GM10248 (cell line): ENCODE measurements at regions not wholly inside any gene's neighbourhood (a gene's known extent, or its start where the extent isn't known, plus 50 kb on each side); places are given as distances from the start of the nearest gene placed in this dataset.
"Not testable (repeated sequence)": the region's sequence is repeated elsewhere in the genome, so short reads cannot be mapped to it uniquely, and the experiment has no call there.

Experiments
- CTCF ChIA-PET: fragments of 300-600 bp; sonication (Branson Sonifier 250); formaldehyde crosslinking; extraction: SDS; loops from one replicate; lab custom pipeline; 2021; ENCODE audit warnings: antibody characterized with exemption; lab: Yijun Ruan, JAX
- POLR2A ChIA-PET: fragments of 350-650 bp; sonication (Branson Sonifier 250); formaldehyde crosslinking; extraction: SDS; loops from one replicate; lab custom pipeline; 2020; ENCODE audit warnings: antibody characterized with exemption; lab: Yijun Ruan, JAX
- DNase-seq: peaks from one replicate; pipeline ENCODE4 v3.0.0; 2012; ENCODE audit errors: extremely low spot score
- CTCF ChIP-seq: IDR thresholded peaks from 2 replicates; pipeline ENCODE4 v1.5.1; 2012; ENCODE audit warnings: mild to moderate bottlenecking, low read depth; ENCODE audit errors: extremely low read depth, missing control alignments, control extremely low read depth

GRCh38 chr1:117714546-117714945 lies 108.7 kb downstream of the TENT5C start:
- CTCF ChIA-PET = interaction anchor here (1.0 to 2.1 kb wide), 2 partner anchors 40 to 181 kb away, joined by 3 to 6 read pairs; no protein-coding TSS in a partner anchor
- TF ChIP-seq CTCF = no peak
- no peak for DNase-seq
- POLR2A ChIA-PET = no interaction called here

DNA sequence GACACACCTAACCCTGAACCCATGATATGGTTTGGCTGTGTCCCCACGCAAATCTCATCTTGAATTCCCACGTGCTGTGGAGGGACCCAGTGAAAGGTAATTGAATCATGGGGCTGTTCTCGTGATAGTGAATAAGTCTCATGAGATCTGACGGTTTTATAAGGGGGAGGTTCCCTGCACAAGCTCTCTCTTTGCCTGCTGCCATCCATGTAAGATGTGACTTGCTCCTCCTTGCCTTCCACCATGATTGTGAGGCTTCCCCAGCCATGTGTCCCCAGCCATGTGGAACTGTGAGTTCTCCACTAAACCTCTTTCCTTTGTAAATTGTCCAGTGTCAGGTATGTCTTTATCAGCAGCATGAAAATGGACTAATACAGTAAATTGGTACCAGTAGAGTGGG lies 110.2 kb downstream of the TENT5C start:
- DNase-seq, POLR2A ChIA-PET: not testable (repeated sequence)
- CTCF ChIA-PET = interaction anchor here (2.1 kb wide), 1 partner anchor 180 kb away, joined by 6 read pairs; no protein-coding TSS in a partner anchor

- CTCF ChIA-PET, POLR2A ChIA-PET, DNase-seq: not testable (repeated sequence)
Observed at GRCh38 chr1:117717980-117718379, 112.1 kb downstream of the TENT5C start.

DNA sequence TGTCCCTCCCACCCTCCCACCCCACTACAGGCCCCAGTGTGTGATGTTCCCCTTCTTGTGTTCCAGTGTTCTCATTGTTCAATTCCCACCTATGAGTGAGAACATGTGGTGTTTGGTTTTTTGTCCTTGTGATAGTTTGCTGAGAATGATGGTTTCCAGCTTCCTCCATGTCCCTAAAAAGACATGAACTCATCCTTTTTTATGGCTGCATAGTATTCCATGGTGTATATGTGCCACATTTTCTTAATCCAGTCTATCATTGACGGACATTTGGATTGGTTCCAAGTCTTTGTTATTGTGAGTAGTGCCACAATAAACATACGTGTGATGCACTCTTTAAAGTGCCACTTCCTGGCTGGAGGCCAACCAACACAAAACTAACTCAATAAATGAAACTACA lies 112.7 kb downstream of the TENT5C start:
- CTCF ChIA-PET, DNase-seq, POLR2A ChIA-PET: not testable (repeated sequence)

DNA sequence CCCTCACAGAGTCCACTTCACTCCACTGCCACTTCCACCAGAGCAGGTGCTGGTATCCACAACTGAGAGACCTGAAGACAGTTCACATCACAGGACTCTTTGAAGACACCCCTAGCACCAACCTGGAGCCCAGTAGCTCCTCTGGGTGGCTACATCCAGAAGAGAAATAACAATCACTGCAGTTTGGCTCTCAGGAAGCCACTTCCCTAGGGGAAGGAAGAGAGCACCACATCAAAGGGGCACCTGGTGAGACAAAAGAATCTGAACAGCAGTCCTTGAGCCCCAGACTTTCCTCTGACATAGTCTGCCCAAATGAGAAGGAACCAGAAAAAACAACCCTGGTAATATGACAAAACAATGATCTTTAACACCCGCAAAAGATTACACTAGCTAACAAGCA lies 113.2 kb downstream of the TENT5C start:
- ChIA-PET POLR2A (no interaction called here), CTCF (interaction anchor here (1.2 kb wide), 1 partner anchor 39 kb away, joined by 4 read pairs; no protein-coding TSS in a partner anchor)
- no peak for DNase-seq
- TF ChIP-seq CTCF = no peak

DNA sequence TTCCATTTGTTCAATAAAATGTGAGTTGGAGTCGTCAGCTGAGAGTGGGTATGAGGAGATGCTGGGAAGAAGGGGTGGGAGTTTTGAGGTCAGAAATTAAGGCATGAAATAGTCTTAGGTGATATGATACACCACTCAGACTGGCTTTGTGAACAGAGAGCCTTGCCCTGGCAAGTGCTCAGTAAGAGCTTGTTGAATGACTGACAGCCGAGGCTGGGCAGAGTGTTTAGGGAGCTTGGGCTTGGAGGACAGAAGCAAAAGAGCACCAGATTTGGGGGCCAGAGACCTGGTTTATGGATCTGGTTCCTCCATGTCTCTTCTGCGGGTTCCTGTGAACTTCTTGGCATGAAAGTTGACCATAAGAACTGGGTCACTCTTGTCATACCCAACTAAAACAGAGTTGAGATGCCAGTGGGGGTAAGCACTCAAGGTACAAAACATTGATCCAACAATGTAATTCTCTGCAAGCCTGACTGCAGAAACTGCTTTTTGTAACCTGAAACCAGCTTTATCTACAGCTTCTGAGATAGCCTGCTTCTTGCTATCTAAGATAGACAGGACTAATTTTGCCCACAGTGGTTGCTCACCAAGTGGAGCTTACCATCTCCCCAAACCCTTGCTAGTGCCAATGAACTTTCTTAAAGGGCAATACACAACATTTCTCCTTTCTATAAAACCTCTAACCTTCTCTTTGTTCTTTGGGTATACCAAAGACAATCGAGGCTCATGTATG lies 126.4 kb downstream of the TENT5C start:
- no peak for DNase-seq
- TF ChIP-seq CTCF = no peak
- ChIA-PET POLR2A (no interaction called here), CTCF (interaction anchor here (0.9 to 2.9 kb wide), 5 partner anchors 12 to 198 kb away, joined by 3 to 14 read pairs (median 4); no protein-coding TSS in a partner anchor)

DNA sequence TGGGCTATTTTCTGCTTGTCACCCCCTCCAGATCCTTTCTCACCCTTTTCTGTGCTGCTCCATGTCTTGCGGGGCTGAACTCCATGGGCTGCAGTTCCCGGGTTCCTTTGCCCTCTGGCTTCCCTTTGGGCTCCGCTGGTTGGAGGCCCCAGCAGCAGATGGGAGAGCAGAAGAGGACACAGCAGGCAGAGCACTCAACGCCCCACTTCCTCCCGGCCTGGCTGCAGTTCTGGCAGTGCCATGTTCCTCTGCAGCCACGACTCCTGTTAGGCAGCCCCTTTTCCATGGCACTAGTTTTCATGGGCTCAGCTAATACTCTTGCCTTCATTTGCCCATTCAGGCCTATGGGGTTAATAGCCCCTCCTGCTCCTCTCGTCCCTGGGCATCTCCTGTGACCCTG lies 127.1 kb downstream of the TENT5C start:
- CTCF ChIA-PET = interaction anchor here (1.0 to 2.9 kb wide), 4 partner anchors 11 to 25 kb away, joined by 3 to 14 read pairs (median 6); no protein-coding TSS in a partner anchor
- DNase-seq = no peak
- no peak for TF ChIP-seq CTCF
- POLR2A ChIA-PET = no interaction called here

DNA sequence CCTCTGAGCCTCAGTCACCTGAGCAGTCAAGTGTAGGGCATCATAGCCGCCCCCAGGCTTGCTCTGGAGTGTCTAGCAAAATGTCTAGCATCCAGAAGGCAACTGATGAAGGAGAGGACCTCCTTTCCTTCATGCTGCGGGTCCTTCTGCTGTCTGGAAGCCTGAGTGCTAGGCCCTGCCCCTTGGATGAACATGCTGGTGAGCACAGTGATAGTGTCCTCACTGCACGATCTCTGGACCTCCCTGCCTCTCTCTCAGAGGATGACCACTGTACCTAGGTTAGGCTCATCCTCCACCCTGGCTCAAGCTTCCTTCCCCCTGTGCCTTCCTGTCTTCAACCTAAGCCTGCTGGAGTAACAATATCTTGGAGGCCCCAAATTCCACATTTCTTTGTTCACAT lies 128.6 kb downstream of the TENT5C start:
- ChIA-PET POLR2A (no interaction called here), CTCF (interaction anchor here (1.1 kb wide), 1 partner anchor 25 kb away, joined by 4 read pairs; no protein-coding TSS in a partner anchor)
- no peak for DNase-seq
- no peak for TF ChIP-seq CTCF
